Upper lobe of left lung (tissue), 4 donors: ENCODE measurements at regions not wholly inside any gene's neighbourhood (a gene's known extent, or its start where the extent isn't known, plus 50 kb on each side); places are given as distances from the start of the nearest gene placed in this dataset.

Experiments
- CTCF ChIP-seq, 6 experiments: fragments of 450-650 bp in 4 of 6; fragments of 200-600 bp in 2 of 6; sonication (generic) in 2 of 6; IDR thresholded peaks; one replicate each; pipeline ENCODE4 v1.5.1; 2016 to 2019; ENCODE audit warnings: antibody characterized with exemption in 6 of 6
- POLR2A ChIP-seq, 4 donors: fragments of 450-650 bp; IDR thresholded peaks; one replicate each; pipeline ENCODE4 v1.5.1; 2016 to 2017; ENCODE audit warnings: antibody characterized with exemption in 4 of 4, mild to moderate bottlenecking in 2 of 4

GRCh38 chr18:44320619-44321460 is 359.8 kb upstream of the SETBP1 start:
- TF ChIP-seq CTCF (IDR thresholded peaks at IDR 0.05) (no peak), POLR2A (IDR thresholded peaks at IDR 0.05) (no peak)
